Mucosa of stomach (tissue), 1 donor: ENCODE measurements at regions not wholly inside any gene's neighbourhood (a gene's known extent, or its start where the extent isn't known, plus 50 kb on each side); places are given as distances from the start of the nearest gene placed in this dataset.

Experiments used
- H3K27me3 ChIP-seq: one replicate; pipeline ENCODE4 v1.7.0; 2013; ENCODE audit warnings: mild to moderate bottlenecking, low read length; ENCODE audit not compliant: control insufficient read depth, insufficient read depth
- H3K36me3 ChIP-seq: one replicate; pipeline ENCODE4 v1.7.0; 2013; ENCODE audit warnings: low read length; ENCODE audit not compliant: control insufficient read depth, insufficient read depth
- H3K4me1 ChIP-seq: one replicate; pipeline ENCODE4 v1.7.0; 2013; ENCODE audit warnings: mild to moderate bottlenecking, low read length; ENCODE audit not compliant: control insufficient read depth, insufficient read depth
- H3K4me3 ChIP-seq: one replicate; pipeline ENCODE4 v1.7.0; 2013; ENCODE audit warnings: low read length
- H3K9ac ChIP-seq: one replicate; pipeline ENCODE4 v1.7.0; 2013; ENCODE audit warnings: mild to moderate bottlenecking, low read length, moderate library complexity
- H3K9me3 ChIP-seq: one replicate; pipeline ENCODE4 v1.7.0; 2013; ENCODE audit warnings: mild to moderate bottlenecking, low read length, moderate library complexity; ENCODE audit not compliant: control insufficient read depth
- donor health status: Pancreatic carcinoma.

DNA sequence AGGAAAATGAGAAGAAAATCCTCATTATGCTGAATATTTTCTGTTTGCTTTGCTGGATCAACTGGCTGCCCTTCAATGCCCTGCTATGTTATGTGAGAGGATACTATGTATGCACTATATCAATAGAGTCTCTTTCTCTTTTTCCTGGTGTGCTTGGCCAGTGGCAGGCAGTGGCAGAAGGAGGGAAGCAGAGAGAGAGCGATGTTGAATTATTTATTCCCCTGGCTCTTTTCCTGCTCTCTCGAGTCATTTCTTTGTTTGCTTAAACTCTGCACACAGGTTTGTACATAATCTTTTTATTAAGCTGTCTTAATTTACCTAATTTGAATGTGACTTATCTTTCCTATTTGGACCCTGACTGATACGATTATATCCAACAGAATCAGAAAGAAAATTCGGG is 1727.3 kb downstream of the SUCLG1 start:
- no peaks in the 10 kb centered on the region for H3K4me1 ChIP-seq
- H3K27me3 ChIP-seq, result no peaks in the 10 kb centered on the region
- no peaks in the 10 kb centered on the region for H3K36me3 ChIP-seq
- no peak overlapping the region for H3K9ac ChIP-seq
- H3K4me3 ChIP-seq, result no peak overlapping the region
- no peaks in the 10 kb centered on the region for H3K9me3 ChIP-seq

DNA sequence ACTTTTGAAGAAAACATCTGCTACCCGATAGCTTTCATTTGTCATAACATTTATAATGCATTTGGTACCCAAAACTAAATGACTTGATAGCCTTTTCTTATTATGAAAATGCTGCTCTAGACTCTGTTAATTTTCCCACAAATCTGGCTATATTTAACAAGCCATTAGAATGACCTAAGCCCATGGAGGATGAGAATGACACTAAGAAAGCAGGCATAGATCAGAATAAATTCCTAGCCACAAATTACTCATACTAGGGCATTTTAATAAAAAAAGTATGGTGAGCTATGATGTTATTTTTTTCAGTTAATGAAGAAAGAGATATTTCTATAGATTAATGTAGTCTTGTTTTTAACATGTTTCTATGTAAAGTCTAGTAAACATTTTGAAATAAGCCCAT is 1728.3 kb downstream of the SUCLG1 start:
- Histone ChIP-seq H3K9me3 (no peaks in the 10 kb centered on the region), H3K9ac (no peak overlapping the region), H3K27me3 (no peaks in the 10 kb centered on the region), H3K4me1 (no peaks in the 10 kb centered on the region), H3K4me3 (no peak overlapping the region), H3K36me3 (no peaks in the 10 kb centered on the region)

DNA sequence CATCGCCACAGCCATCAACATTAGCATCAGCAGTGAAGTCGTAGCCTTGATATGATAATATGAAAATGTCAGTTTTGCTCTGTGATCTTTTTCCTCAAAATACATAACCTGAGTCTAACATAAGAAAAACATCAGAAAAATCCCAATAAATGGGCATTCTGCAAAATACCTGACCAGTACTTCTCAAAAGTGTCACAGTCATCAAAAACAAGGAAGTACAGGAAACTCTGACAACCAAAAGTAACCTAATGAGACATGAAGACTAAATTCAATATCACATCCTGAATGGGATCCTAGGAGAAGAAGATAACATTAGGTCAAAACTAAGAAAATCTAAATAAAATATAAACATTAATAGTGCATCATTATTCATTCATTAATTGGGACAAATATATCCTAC is 1731.0 kb downstream of the SUCLG1 start:
- Histone ChIP-seq H3K36me3 (no peaks in the 10 kb centered on the region), H3K4me3 (no peak overlapping the region), H3K9me3 (no peaks in the 10 kb centered on the region), H3K27me3 (no peaks in the 10 kb centered on the region), H3K9ac (no peak overlapping the region), H3K4me1 (no peaks in the 10 kb centered on the region)

DNA sequence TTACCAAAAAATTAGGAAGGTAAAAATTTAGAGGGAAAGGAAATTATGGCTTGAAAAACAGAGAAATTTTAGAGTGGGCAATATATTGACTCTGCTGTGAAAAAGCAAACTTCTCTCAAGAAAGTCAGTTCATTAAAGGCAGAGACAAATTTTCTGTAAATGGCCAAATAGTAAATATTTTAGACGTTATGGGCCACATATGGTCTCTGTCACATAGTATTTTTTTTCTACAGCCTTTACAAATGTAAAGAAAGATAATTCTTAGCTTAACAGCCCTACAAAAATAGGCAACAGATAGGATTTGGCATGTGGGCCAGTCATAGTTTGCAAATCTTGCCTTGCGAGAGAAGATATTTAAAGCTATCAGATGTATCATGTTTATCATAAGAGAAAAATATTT is 1750.4 kb downstream of the SUCLG1 start:
- H3K9me3 ChIP-seq, result no peaks in the 10 kb centered on the region
- no peak overlapping the region for H3K4me3 ChIP-seq
- no peak overlapping the region for H3K9ac ChIP-seq
- no peaks in the 10 kb centered on the region for H3K4me1 ChIP-seq
- H3K27me3 ChIP-seq, result no peaks in the 10 kb centered on the region
- no peaks in the 10 kb centered on the region for H3K36me3 ChIP-seq

DNA sequence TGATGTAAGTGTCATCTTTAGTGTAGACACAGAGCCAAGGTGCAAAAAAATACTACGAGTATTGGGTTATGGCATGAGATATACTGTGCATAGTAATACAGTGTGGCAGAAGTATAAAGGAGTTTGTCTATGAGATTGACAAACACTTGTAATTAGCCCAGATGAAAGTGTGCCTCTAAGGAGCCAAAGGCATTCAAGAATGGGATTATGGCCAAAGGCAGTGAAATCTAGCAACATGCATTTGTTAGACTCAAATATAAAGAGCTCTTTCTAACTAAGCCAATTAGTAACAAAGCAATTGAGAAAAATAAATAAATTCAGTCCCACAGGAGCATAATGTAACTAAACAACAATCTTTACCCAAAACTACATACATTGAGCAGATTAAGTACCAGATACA is 1761.8 kb downstream of the SUCLG1 start:
- H3K4me1 ChIP-seq, result no peaks in the 10 kb centered on the region
- H3K36me3 ChIP-seq, result no peaks in the 10 kb centered on the region
- no peaks in the 10 kb centered on the region for H3K9me3 ChIP-seq
- H3K27me3 ChIP-seq, result no peaks in the 10 kb centered on the region
- H3K9ac ChIP-seq, result no peak overlapping the region
- H3K4me3 ChIP-seq, result no peak overlapping the region

DNA sequence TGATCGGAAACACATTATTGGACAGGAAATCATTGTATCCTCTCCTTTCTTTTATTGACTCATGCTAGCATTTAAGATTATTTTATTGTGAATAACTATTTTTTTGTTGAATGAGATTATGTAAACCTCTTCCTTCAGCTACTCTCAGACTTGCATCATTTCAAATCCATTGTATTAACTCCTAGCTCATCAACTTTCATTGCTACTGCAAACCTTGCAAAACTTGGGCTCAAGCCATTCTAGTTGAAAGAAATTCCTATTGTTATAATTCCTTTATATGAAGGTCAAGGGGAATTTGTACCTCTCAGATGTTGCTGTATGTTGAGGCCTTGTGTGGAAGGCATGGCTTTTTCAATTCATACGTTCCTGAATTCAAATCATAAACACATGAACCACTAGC is 1764.6 kb downstream of the SUCLG1 start:
- H3K4me1 ChIP-seq, result no peaks in the 10 kb centered on the region
- H3K9ac ChIP-seq, result no peak overlapping the region
- no peak overlapping the region for H3K4me3 ChIP-seq
- H3K27me3 ChIP-seq, result no peaks in the 10 kb centered on the region
- H3K9me3 ChIP-seq, result no peaks in the 10 kb centered on the region
- no peaks in the 10 kb centered on the region for H3K36me3 ChIP-seq

DNA sequence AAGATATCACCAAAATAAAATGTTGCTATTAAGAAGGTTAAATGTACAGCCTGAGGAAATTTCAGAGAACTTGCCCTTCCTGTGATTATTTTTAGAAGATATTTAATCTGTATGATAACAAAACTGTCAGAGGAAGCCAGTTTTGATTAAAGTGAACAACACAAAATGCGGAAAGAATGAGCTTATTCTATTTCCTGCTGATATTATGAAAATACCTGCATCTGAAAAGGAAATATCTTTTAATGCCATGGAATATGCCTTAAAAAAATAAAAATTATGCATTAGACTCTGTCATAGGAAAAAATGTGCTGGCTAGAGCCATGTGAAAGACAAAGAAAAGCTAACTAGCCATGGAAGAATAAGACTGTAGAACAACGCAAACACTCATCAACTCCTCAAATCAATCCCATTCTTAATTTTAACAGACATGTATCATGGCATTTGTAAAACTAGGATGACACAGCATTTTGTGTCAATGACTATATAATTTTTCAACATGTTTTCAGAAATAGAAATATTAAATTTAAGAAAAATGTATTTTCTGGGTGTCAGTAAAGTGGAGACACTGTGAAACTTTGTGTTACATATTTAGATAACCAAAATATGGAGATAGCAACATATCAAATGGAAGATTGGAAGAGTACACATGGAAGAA is 1768.2 kb downstream of the SUCLG1 start:
- Histone ChIP-seq H3K36me3 (no peaks in the 10 kb centered on the region), H3K9ac (no peak overlapping the region), H3K4me3 (no peak overlapping the region), H3K9me3 (no peaks in the 10 kb centered on the region), H3K27me3 (no peaks in the 10 kb centered on the region), H3K4me1 (no peaks in the 10 kb centered on the region)

DNA sequence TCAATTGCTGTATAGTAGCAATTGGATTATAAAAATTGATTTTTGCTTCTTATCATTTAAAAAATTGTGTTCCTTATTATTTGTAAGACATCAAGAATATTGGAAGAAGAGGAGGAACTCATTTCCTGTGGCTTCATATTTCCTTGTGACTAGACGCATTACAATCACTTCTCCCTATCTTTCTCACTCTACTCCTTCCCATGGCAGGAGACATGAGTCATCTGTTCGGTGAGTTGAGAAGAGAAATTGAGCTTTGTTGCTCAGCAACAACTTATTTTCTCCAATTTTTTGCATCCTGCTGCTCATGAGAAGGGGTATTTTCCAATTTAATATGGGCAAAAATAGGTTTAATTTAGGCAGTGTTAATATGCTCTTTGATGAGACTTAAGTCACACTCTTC is 1783.9 kb downstream of the SUCLG1 start:
- no peak overlapping the region for H3K9ac ChIP-seq
- H3K36me3 ChIP-seq, result no peaks in the 10 kb centered on the region
- no peaks in the 10 kb centered on the region for H3K9me3 ChIP-seq
- H3K27me3 ChIP-seq, result no peaks in the 10 kb centered on the region
- no peak overlapping the region for H3K4me3 ChIP-seq
- H3K4me1 ChIP-seq, result no peaks in the 10 kb centered on the region

DNA sequence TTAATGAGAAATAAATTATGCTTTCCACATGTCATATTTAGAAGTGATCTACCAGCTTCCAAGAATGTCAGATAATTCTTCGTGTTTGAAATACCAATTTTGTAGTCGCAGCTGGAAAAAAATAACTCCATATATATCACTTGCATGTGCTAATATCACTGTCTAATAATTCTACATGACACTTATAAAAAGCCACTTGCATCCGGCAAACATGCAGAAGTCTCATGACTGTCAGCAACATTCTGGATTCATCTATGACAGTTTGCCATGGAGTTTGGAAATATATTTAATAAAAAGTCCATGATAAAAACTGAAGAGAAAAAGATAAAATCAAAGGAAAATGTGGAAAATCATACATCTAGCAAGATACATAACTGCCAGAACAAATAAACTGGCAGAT is 1784.4 kb downstream of the SUCLG1 start:
- Histone ChIP-seq H3K9ac (no peak overlapping the region), H3K27me3 (no peaks in the 10 kb centered on the region), H3K36me3 (no peaks in the 10 kb centered on the region), H3K9me3 (no peaks in the 10 kb centered on the region), H3K4me3 (no peak overlapping the region), H3K4me1 (no peaks in the 10 kb centered on the region)

DNA sequence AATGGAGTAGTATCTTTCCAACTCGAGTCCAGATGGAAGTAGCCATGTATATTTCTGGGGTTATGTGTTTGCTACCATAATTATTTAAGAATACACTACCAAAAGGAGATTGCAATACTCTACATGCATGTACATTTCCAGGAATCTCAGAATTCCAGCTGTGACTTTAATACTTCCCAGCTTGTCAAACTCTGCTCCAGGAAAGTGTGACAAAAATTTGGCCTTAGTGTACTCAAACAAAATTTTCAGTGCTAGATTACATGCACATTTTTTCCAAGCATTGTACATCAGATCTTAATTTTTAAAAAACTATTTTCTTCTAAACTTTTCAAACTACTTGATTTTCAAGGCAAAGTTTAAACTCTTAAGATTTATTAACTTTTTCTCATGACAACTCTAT is 1791.6 kb downstream of the SUCLG1 start:
- Histone ChIP-seq H3K4me3 (no peak overlapping the region), H3K36me3 (no peaks in the 10 kb centered on the region), H3K4me1 (no peaks in the 10 kb centered on the region), H3K9me3 (no peaks in the 10 kb centered on the region), H3K27me3 (no peaks in the 10 kb centered on the region), H3K9ac (no peak overlapping the region)

DNA sequence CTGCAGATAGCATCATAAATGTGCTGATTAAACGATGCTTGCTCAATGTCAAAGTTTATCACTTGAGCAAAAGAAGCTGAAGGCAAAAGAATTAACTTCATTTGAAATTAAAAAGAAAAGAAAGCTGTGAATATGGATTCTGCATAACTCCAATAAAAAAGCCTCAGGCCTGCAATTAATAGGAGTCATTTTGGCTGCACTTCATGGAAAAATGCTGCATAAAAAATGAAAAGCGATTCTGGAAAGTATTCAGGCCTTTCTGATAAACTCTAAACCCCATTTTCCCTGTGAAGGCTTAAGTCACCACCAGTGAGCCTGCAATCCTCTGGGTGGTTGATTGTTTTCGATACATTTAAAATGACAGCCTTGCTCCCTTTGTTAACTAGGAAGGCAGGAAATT is 1793.4 kb downstream of the SUCLG1 start:
- no peaks in the 10 kb centered on the region for H3K36me3 ChIP-seq
- no peak overlapping the region for H3K9ac ChIP-seq
- H3K9me3 ChIP-seq, result no peaks in the 10 kb centered on the region
- no peaks in the 10 kb centered on the region for H3K27me3 ChIP-seq
- no peak overlapping the region for H3K4me3 ChIP-seq
- H3K4me1 ChIP-seq, result no peaks in the 10 kb centered on the region

DNA sequence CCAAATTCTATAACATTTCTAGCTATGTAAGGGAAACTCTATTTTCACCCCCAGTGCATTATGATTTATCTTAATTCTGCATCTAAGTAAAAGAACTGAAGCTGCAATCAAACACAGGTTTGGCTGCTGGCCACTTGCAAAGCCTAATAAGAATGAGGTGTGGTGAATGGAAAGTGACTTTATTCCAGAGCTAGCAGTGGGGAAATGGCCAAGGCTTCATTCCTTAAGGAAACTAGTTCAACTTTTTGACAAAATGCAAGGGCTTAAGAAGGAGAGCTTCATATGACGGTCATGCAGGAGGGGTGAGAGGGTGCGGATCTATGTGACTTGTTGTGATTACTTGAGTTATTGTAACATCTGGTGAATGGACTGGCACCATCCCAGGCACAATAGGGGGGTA is 1802.0 kb downstream of the SUCLG1 start:
- Histone ChIP-seq H3K4me1 (no peaks in the 10 kb centered on the region), H3K27me3 (no peaks in the 10 kb centered on the region), H3K4me3 (no peak overlapping the region), H3K9me3 (no peaks in the 10 kb centered on the region), H3K36me3 (no peaks in the 10 kb centered on the region), H3K9ac (no peak overlapping the region)

DNA sequence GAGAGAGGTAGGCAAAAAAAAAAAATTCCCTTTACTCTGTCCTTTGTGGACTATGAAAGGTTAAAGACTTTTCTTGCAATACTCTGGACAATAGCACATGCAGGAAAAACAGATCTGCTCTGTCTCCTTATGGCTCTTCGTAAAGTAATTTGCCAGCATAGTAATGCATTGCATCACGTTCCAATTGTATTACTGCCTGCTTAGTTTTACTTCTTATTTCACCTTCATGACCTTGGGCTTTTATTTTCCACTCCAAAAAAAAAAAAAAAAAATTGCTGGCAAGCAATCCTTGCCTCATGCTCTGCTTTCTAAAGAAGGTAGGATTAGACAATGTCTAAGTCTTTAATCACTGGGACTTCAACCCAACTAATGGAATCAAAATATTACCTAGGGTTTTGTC is 1802.7 kb downstream of the SUCLG1 start:
- H3K9ac ChIP-seq, result no peak overlapping the region
- no peaks in the 10 kb centered on the region for H3K36me3 ChIP-seq
- H3K9me3 ChIP-seq, result no peaks in the 10 kb centered on the region
- H3K4me1 ChIP-seq, result no peaks in the 10 kb centered on the region
- H3K27me3 ChIP-seq, result no peaks in the 10 kb centered on the region
- H3K4me3 ChIP-seq, result no peak overlapping the region
